ENCODE measurements at regions not wholly inside any gene's neighbourhood (a gene's known extent, or its start where the extent isn't known, plus 50 kb on each side); places are given as distances from the start of the nearest gene placed in this dataset.

DNA sequence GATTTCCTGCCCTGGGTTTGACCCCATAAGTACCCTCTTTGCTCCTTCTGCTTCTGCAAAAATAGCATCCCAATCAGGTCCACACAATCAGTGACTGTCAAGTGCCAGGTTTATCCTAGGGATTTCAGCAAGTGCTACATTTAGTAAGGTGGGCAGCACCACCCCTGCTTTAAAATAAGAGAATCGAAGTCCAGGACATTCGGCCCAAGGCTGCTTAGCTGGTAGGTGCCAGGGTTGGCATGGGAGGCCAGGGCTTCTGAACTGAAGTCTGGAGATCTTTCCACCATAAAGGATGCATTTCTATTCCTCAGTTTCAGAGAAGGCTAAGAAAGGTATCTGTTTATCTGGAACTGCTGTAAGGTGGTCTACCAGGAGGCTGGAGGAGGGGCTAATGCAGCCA lies 408.3 kb downstream of the ZNF536 start:
- ATAC-seq: no peak
- WGBS: 62% methylated on average over 2 of the region's 2 CpGs
- intact Hi-C loops (cut with DNase I): no loop called here

DNA sequence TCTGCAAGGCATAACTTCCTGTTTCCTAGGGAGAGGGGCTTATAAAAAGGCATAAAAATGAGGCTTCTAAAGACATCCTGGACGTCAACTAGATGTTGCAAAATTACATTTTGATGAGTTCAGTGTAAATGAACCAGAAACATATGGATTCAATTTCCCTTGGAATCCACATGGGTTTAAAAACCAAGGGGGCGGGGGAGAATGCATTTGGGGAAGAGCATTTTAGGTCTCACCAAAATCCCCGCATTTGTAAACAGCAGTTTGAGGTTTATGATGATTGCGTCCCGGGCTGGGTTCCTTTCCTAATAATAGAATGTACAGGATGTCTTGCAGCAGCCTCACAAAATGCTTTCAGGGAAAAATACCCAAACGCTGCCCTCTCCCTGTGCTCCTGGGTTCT lies 407.8 kb downstream of the ZNF536 start:
- intact Hi-C loops (cut with DNase I): no loop called here
- 51% methylated on average over 6 of the region's 6 CpGs for WGBS
- Histone ChIP-seq H3K4me1 (ENCODE audit: control insufficient read depth, insufficient read depth, low read length) (no peaks in the 10 kb centered on the region), H3K27ac (ENCODE audit: low read length) (no peak overlapping the region), H3K27me3 (ENCODE audit: control insufficient read depth, insufficient read depth) (no peaks in the 10 kb centered on the region), H3K4me3 (ENCODE audit: low read length) (no peak overlapping the region), H3K9me3 (ENCODE audit: control insufficient read depth, low read length) (no peaks in the 10 kb centered on the region)
- DNase-seq: no peak
- ATAC-seq: no peak

More for the DNA sequence above, 408.3 kb downstream of the ZNF536 start:
- no peak for DNase-seq
- Histone ChIP-seq H3K4me3 (ENCODE audit: low read length) (no peak overlapping the region), H3K27me3 (ENCODE audit: control insufficient read depth, insufficient read depth) (no peaks in the 10 kb centered on the region), H3K4me1 (ENCODE audit: control insufficient read depth, insufficient read depth, low read length) (no peaks in the 10 kb centered on the region), H3K27ac (ENCODE audit: low read length) (no peak overlapping the region), H3K9me3 (ENCODE audit: control insufficient read depth, low read length) (no peaks in the 10 kb centered on the region)

DNA sequence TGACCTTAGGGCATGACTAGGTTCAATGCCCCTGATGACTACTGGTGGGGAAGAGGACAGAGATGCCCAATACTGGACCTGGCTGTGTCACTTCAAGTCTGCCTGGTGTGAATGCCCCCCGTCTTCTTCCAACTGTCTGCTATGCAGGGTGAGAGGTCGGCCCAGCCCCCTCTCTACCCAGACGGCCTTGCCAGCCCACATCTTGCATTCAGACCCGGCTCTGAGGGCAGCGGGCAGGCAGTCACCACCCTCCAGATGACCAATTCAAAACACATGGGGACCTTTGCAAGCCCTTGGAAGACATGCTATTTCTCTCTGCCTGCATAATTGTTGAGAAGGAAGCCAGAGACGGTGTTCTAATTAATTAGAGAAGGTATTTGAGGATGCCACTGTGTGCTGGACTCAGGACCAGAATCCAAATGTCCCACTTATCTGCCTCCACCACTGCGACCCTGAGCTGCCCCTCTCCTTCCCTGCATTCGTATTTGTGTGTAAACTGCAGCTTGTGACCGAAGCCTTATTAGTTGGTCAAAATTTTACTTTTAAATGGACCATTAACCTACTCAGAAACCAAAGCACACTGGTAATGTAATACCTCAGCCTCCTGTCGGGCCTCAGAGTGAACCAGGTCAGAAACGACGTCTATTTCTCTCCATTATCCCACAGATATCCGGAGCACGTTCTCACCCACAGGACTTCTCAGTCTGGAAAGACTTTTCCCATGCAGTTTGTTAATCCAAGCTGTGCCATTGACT lies 407.0 kb downstream of the ZNF536 start:
- intact Hi-C loops (cut with DNase I): no loop called here

DNA sequence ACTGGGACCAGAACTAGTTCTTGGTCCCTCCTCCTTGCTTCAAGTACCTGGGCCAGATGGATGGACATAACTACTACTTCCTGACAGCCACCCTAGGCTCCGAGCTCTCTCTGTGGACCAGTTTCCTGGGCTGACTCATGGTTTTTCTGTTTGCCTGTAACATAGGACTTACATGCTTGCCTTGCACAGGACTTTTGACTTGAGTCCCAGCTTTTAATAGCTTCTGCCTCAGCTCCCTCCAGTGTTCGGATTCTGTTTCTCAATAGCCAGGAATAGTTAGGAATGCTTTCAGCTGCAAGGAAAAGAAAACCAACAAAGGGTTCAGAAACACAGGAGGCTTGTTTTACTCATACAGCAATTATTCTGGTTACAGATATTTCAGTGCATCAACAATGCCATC lies 405.9 kb downstream of the ZNF536 start:
- WGBS: 72% methylated on average over 2 of the region's 2 CpGs
- H3K4me1 ChIP-seq (ENCODE audit: control insufficient read depth, insufficient read depth, low read length): no peaks in the 10 kb centered on the region
- H3K27ac ChIP-seq (ENCODE audit: low read length): no peak overlapping the region
- DNase-seq: no peak
- H3K27me3 ChIP-seq (ENCODE audit: control insufficient read depth, insufficient read depth): no peaks in the 10 kb centered on the region
- H3K4me3 ChIP-seq (ENCODE audit: low read length): no peak overlapping the region
- ATAC-seq: no peak
- H3K9me3 ChIP-seq (ENCODE audit: control insufficient read depth, low read length): no peaks in the 10 kb centered on the region
- intact Hi-C loops (cut with DNase I): no loop called here

More for the DNA sequence above, 407.0 kb downstream of the ZNF536 start:
- H3K4me3 ChIP-seq (ENCODE audit: low read length): no peak overlapping the region
- ATAC-seq: no peak
- H3K9me3 ChIP-seq (ENCODE audit: control insufficient read depth, low read length): no peaks in the 10 kb centered on the region
- no peaks in the 10 kb centered on the region for H3K4me1 ChIP-seq (ENCODE audit: control insufficient read depth, insufficient read depth, low read length)
- H3K27me3 ChIP-seq (ENCODE audit: control insufficient read depth, insufficient read depth): no peaks in the 10 kb centered on the region
- H3K27ac ChIP-seq (ENCODE audit: low read length): no peak overlapping the region
- 83% methylated on average over 14 of the region's 14 CpGs for WGBS
- no peak for DNase-seq

DNA sequence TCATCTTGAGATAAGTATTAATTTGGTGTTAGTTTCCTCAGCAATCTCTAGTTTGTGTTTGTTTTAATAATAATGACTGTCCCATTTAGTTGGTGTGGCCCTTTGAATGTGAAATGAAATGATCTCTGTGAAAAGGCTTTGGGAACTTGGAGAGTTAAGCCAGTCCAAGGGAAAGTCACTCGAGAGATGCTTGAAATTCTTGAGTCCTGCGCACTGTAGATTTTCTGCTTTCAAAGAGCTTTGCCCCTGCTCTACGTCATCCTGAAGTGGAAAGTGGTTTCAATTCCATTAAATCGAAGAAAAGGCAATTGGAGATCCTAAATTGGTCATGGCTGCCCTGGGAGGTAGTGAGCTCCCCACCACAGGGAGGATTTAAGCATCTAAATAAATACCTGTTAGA lies 403.8 kb downstream of the ZNF536 start:
- Histone ChIP-seq H3K27me3 (ENCODE audit: control insufficient read depth, insufficient read depth) (no peaks in the 10 kb centered on the region), H3K9me3 (ENCODE audit: control insufficient read depth, low read length) (no peaks in the 10 kb centered on the region), H3K4me1 (ENCODE audit: control insufficient read depth, insufficient read depth, low read length) (no peaks in the 10 kb centered on the region), H3K4me3 (ENCODE audit: low read length) (no peak overlapping the region), H3K27ac (ENCODE audit: low read length) (no peak overlapping the region)
- whole genome bisulfite sequencing: 44% methylated on average over 4 of the region's 4 CpGs
- no peak for DNase-seq
- ATAC-seq: no peak
- intact Hi-C loops (cut with DNase I): no loop called here

DNA sequence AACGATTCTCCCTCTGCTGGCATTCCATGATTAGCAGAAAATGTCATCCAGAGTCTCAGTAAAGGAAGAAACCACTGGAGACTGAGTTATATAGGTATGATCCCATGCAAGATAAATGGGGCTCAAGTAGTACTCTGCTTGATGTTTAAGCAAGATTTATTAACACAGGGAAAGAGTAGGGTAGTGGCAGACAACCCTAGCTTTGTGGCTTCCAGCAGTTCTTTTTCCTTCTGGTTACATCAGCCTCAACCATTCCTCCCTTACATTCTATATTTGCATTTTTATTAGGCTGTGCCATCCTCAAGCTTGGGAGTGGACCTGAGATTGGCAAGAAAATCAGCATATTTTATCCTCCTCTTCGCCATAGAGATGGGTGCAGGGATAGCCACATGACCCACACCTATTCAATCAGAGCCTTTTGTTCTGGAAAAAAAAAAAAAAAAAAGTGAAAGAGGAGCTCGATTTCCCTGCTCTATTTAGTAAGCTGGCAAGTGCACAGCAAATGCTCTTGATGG lies 402.1 kb downstream of the ZNF536 start:
- no peak for ATAC-seq
- no peak for DNase-seq
- no peaks in the 10 kb centered on the region for H3K4me1 ChIP-seq (ENCODE audit: control insufficient read depth, insufficient read depth, low read length)
- H3K9me3 ChIP-seq (ENCODE audit: control insufficient read depth, low read length): no peaks in the 10 kb centered on the region
- no peaks in the 10 kb centered on the region for H3K27me3 ChIP-seq (ENCODE audit: control insufficient read depth, insufficient read depth)
- no peak overlapping the region for H3K4me3 ChIP-seq (ENCODE audit: low read length)
- 54% methylated on average over 3 of the region's 3 CpGs for WGBS
- no peak overlapping the region for H3K27ac ChIP-seq (ENCODE audit: low read length)
- intact Hi-C loops (cut with DNase I): no loop called here

DNA sequence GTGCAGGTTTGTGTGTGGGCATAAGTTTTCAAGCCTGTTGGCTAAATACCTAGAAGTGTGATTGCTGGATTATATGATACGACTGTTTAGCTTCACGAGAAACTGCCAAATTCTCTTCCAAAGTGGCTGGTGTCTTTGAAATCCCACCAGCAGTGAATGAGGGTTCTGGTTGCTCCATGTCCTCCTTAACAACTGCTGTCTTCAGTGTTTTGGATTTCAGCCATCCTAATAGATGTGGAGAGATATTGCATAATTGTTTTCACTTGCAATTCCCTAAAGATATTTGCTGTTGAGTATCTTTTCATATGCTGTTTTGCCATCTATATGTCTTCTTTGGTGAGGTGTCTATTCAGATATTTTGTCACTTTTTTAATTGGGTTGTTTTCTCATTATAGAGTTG lies 390.5 kb downstream of the ZNF536 start:
- Histone ChIP-seq H3K27me3 (ENCODE audit: control insufficient read depth, insufficient read depth) (no peaks in the 10 kb centered on the region), H3K4me3 (ENCODE audit: low read length) (no peak overlapping the region), H3K4me1 (ENCODE audit: control insufficient read depth, insufficient read depth, low read length) (no peaks in the 10 kb centered on the region), H3K27ac (ENCODE audit: low read length) (no peak overlapping the region), H3K9me3 (ENCODE audit: control insufficient read depth, low read length) (no peaks in the 10 kb centered on the region)
- no peak for DNase-seq
- 61% methylated on average over 2 of the region's 2 CpGs for WGBS
- no peak for ATAC-seq
- intact Hi-C loops (cut with DNase I): no loop called here

DNA sequence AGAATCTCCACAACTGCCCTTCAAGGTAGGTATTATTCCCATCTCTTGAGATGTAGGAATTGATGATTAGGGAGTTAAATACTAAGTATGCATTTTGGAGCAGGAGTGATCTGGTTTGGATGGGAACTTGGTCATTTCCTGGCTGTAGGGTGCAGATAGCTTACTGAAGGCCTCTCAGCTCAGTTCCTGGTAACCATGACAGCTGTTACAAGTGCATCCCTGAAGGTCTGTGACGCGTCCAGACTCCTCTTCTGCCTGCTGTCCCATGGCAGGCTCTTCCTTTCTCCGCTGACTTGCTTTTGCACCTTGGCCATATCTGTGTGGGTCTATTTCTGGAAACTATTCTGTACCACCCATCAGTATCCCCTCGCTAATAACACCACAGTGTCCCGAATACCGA lies 387.8 kb downstream of the ZNF536 start:
- ATAC-seq (no peak), DNase-seq (no peak)
- H3K9me3 ChIP-seq (ENCODE audit: control insufficient read depth, low read length): no peaks in the 10 kb centered on the region
- H3K27ac ChIP-seq (ENCODE audit: low read length): no peak overlapping the region
- intact Hi-C loops (cut with DNase I): no loop called here
- 71% methylated on average over 6 of the region's 6 CpGs for WGBS
- no peaks in the 10 kb centered on the region for H3K4me1 ChIP-seq (ENCODE audit: control insufficient read depth, insufficient read depth, low read length)
- no peak overlapping the region for H3K4me3 ChIP-seq (ENCODE audit: low read length)
- no peaks in the 10 kb centered on the region for H3K27me3 ChIP-seq (ENCODE audit: control insufficient read depth, insufficient read depth)

DNA sequence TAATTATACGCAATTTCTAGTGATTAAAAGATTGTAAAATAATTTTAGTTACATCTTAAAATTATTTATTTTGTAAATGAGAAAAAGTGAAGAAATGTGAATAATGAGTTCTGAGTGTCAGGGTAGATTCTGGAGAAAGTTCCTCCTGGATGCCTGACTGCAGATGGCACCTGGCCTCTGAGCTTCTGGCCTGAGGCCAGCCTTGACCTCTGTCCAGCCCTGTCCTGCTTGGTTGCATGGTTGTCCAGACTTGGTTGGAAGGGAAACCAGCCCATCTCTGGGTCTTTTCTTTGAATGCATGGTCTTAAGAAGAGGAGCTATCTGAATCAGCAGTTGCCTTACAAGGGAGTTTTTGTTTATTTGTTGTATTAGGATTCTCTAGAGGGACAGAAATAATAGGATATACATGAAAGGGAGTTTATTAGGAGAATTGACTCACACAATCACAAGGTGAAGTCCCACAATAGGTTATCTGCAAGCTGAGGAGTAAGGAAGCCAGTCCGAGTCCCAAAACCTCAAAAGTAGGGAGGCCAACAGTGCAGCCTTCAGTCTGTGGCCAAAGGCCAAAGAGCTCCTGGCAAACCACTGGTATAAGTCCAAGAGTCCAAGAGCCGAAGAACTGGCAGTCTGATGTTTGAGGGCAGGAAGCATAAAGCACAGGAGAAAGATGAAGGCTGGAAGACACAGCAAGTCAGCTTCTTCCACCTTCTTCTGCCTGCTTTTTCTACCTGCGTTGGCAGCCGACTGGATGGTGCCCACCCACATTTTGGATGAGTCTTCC lies 385.8 kb downstream of the ZNF536 start:
- H3K4me1 ChIP-seq (ENCODE audit: control insufficient read depth, insufficient read depth, low read length): no peaks in the 10 kb centered on the region
- intact Hi-C loops (cut with DNase I): no loop called here
- H3K9me3 ChIP-seq (ENCODE audit: control insufficient read depth, low read length): no peaks in the 10 kb centered on the region
- H3K27ac ChIP-seq (ENCODE audit: low read length): no peak overlapping the region
- no peak overlapping the region for H3K4me3 ChIP-seq (ENCODE audit: low read length)
- DNase-seq: no peak
- H3K27me3 ChIP-seq (ENCODE audit: control insufficient read depth, insufficient read depth): no peaks in the 10 kb centered on the region
- 85% methylated on average over 5 of the region's 5 CpGs for WGBS
- ATAC-seq: no peak

DNA sequence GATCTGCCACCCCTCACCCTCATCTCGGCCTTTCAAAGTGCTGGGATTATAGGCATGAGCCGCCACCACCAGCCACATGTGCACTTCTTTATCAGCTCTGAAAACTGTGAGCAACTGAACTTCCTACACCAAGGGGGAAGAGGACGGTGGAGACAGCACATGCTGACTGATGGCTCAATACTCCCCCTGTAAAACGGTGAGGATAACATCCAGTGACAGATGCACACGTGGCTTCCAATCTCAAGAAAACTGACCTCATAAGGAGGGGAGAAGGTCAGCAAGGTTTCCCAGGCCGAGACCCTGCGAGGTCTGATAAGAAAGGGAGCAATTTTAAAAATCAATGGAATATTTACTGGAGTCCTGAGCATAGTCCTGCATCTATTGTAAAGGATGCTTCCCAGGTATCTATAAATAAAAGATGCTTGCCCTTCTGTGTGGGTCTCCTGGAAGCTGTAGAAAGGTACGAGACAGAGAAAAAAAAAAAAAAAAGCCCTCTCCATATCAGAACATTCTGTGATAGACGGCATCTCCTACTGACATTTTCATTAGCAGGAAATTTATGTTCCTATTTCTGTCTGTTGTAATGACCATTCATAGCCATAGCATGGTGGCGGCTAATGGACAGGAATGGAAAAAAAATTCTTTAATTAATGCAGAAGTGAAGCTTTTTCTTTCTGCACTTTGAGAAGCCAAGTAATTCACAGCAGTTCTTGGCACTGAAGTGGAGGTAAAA lies 385.1 kb downstream of the ZNF536 start:
- intact Hi-C loops (cut with DNase I): no loop called here
- Histone ChIP-seq H3K9me3 (ENCODE audit: control insufficient read depth, low read length) (no peaks in the 10 kb centered on the region), H3K27ac (ENCODE audit: low read length) (no peak overlapping the region), H3K27me3 (ENCODE audit: control insufficient read depth, insufficient read depth) (no peaks in the 10 kb centered on the region), H3K4me3 (ENCODE audit: low read length) (no peak overlapping the region), H3K4me1 (ENCODE audit: control insufficient read depth, insufficient read depth, low read length) (no peaks in the 10 kb centered on the region)
- no peak for ATAC-seq
- DNase-seq: no peak
- 37% methylated on average over 10 of the region's 10 CpGs for WGBS

DNA sequence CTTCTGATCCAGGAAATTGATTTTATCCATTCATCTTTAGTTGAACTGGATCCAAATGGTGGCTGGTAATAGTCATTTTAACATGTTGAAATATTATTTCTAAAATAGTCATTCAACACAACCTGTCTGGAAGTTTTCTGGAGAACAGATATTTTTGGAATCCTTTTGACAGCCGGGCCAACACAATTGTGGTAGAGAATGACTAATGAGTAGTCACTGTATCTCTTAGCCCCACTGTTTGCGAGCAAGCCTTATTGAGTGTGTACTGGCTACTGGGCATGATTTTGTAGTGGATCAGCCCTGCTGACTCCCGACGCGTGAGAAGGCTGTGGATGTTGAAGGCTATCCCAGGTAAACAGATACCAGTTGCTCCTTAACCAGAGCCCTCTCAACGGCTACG lies 383.4 kb downstream of the ZNF536 start:
- H3K27me3 ChIP-seq (ENCODE audit: control insufficient read depth, insufficient read depth): no peaks in the 10 kb centered on the region
- intact Hi-C loops (cut with DNase I): no loop called here
- no peaks in the 10 kb centered on the region for H3K9me3 ChIP-seq (ENCODE audit: control insufficient read depth, low read length)
- DNase-seq (no peak), ATAC-seq (no peak)
- no peaks in the 10 kb centered on the region for H3K4me1 ChIP-seq (ENCODE audit: control insufficient read depth, insufficient read depth, low read length)
- 90% methylated on average over 7 of the region's 7 CpGs for WGBS
- H3K27ac ChIP-seq (ENCODE audit: low read length): no peak overlapping the region
- no peak overlapping the region for H3K4me3 ChIP-seq (ENCODE audit: low read length)

Measured in right cardiac atrium (tissue), 5 donors.